PC-9 (cell line): ENCODE measurements at regions not wholly inside any gene's neighbourhood (a gene's known extent, or its start where the extent isn't known, plus 50 kb on each side); places are given as distances from the start of the nearest gene placed in this dataset.

Experiments used
- EZH2 ChIP-seq: fragments of 200-600 bp; sonication (generic); IDR thresholded peaks from 2 replicates; pipeline ENCODE4 v1.8.0; 2017; ENCODE audit warnings: antibody characterized with exemption, low read depth
- TF ChIP-seq, protein P1 (sequence below): fragments of 200-600 bp; sonication (generic); conservative IDR thresholded peaks from 2 replicates; pipeline ENCODE4 v1.6.1; 2017; ENCODE audit warnings: mixed run types, antibody characterized with exemption, mild to moderate bottlenecking, moderate library complexity

- TF ChIP-seq, protein P1, sequence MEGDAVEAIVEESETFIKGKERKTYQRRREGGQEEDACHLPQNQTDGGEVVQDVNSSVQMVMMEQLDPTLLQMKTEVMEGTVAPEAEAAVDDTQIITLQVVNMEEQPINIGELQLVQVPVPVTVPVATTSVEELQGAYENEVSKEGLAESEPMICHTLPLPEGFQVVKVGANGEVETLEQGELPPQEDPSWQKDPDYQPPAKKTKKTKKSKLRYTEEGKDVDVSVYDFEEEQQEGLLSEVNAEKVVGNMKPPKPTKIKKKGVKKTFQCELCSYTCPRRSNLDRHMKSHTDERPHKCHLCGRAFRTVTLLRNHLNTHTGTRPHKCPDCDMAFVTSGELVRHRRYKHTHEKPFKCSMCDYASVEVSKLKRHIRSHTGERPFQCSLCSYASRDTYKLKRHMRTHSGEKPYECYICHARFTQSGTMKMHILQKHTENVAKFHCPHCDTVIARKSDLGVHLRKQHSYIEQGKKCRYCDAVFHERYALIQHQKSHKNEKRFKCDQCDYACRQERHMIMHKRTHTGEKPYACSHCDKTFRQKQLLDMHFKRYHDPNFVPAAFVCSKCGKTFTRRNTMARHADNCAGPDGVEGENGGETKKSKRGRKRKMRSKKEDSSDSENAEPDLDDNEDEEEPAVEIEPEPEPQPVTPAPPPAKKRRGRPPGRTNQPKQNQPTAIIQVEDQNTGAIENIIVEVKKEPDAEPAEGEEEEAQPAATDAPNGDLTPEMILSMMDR, result no peak
- TF ChIP-seq EZH2, result no peak
These were observed 122.4 kb downstream of the FAM170A start for GRCh38 chr5:119751734-119752094.
